CD4-positive, alpha-beta memory T cell (primary cell): ENCODE measurements at regions not wholly inside any gene's neighbourhood (a gene's known extent, or its start where the extent isn't known, plus 50 kb on each side); places are given as distances from the start of the nearest gene placed in this dataset.

Experiments
- CTCF ChIA-PET: fragments of 350-600 bp; sonication (Branson Sonifier 250); formaldehyde crosslinking; loops from one replicate; lab custom pipeline; 2021; ENCODE audit warnings: inconsistent platforms; ENCODE audit not compliant: partially characterized antibody; lab: Charles Lee
- POLR2A ChIA-PET: fragments of 350-600 bp; sonication (Branson Sonifier 250); formaldehyde crosslinking; loops from one replicate; lab custom pipeline; 2021; ENCODE audit not compliant: partially characterized antibody; lab: Charles Lee
- DNase-seq, 5 donors: peaks; one replicate each; pipeline versions ENCODE4 v3.0.0 to v3.0.0-alpha.2; 2020 to 2022; ENCODE audit warnings: mixed read lengths in 1 of 5
- H3K27ac ChIP-seq: one replicate; pipeline ENCODE4 v1.7.0; 2013; ENCODE audit warnings: low read depth, low read length
- H3K27me3 ChIP-seq: 2 replicates; pipeline ENCODE4 v1.7.0; 2013; ENCODE audit warnings: mild to moderate bottlenecking, low read length, moderate library complexity; ENCODE audit not compliant: insufficient read depth
- H3K36me3 ChIP-seq: 2 replicates; pipeline ENCODE4 v1.7.0; 2013; ENCODE audit warnings: mild to moderate bottlenecking, low read length, moderate library complexity; ENCODE audit not compliant: insufficient read depth
- H3K4me1 ChIP-seq: 2 replicates; pipeline ENCODE4 v1.7.0; 2013; ENCODE audit warnings: mild to moderate bottlenecking, low read length, moderate library complexity; ENCODE audit not compliant: insufficient read depth
- H3K4me3 ChIP-seq, 2 donors: one replicate each; pipeline ENCODE4 v1.7.0; 2013; ENCODE audit warnings: low read length in 2 of 2, mild to moderate bottlenecking in 1 of 2
- H3K9me3 ChIP-seq, 2 donors: one replicate each; pipeline ENCODE4 v1.7.0; 2013; ENCODE audit warnings: low read length in 2 of 2, control low read depth in 1 of 2; ENCODE audit not compliant: control insufficient read depth in 1 of 2
- H3K27ac Mint-ChIP-seq, 7 donors: one replicate each; pipeline ENCODE4 v1.8.0; 2020 to 2021; ENCODE audit warnings: mixed read lengths in 7 of 7, mild to moderate bottlenecking in 6 of 7, inconsistent platforms in 3 of 7, moderate library complexity in 3 of 7
- H3K27me3 Mint-ChIP-seq, 2 donors: one replicate each; pipeline ENCODE4 v1.8.0; 2020 to 2021; ENCODE audit warnings: mixed read lengths in 2 of 2
- H3K36me3 Mint-ChIP-seq, 2 donors: one replicate each; pipeline ENCODE4 v1.8.0; 2020 to 2021; ENCODE audit warnings: mixed read lengths in 2 of 2, inconsistent platforms in 1 of 2, mild to moderate bottlenecking in 1 of 2
- H3K4me1 Mint-ChIP-seq, 4 donors: one replicate each; pipeline ENCODE4 v1.8.0; 2020 to 2021; ENCODE audit warnings: mixed read lengths in 4 of 4, mild to moderate bottlenecking in 1 of 4
- H3K4me3 Mint-ChIP-seq, 8 donors: one replicate each; pipeline ENCODE4 v1.8.0; 2020 to 2021; ENCODE audit warnings: mixed read lengths in 8 of 8, mild to moderate bottlenecking in 7 of 8, moderate library complexity in 6 of 8, inconsistent platforms in 3 of 8
- H3K9me3 Mint-ChIP-seq, 8 donors: one replicate each; pipeline ENCODE4 v1.8.0; 2020 to 2021; ENCODE audit warnings: mixed read lengths in 8 of 8, mild to moderate bottlenecking in 5 of 8, inconsistent platforms in 3 of 8, moderate library complexity in 1 of 8
- intact Hi-C: fragments of 100-400 bp; cut with micrococcal nuclease; formaldehyde crosslinking; loops from one replicate; pipeline ENCODE4 v1.15.1; 2023

- intact Hi-C loops = no loop called here
- H3K4me1 ChIP-seq = no peaks in the 10 kb centered on the region
- no peak overlapping the region for H3K4me3 ChIP-seq
- ChIA-PET CTCF (no interaction called here), POLR2A (no interaction called here)
- H3K27me3 ChIP-seq = no peaks in the 10 kb centered on the region
- no peak overlapping the region for H3K27ac Mint-ChIP-seq
- no peaks in the 10 kb centered on the region for H3K9me3 Mint-ChIP-seq
- DNase-seq = no peak
- H3K36me3 Mint-ChIP-seq = no peaks in the 10 kb centered on the region
- H3K9me3 ChIP-seq = no peaks in the 10 kb centered on the region
- no peak overlapping the region for H3K27ac ChIP-seq
- H3K4me3 Mint-ChIP-seq = no peak overlapping the region
- no peaks in the 10 kb centered on the region for H3K36me3 ChIP-seq
- no peaks in the 10 kb centered on the region for H3K4me1 Mint-ChIP-seq
- H3K27me3 Mint-ChIP-seq = peaks cover 3% of the 10 kb centered on the region in 2 donors
These were observed 116.6 kb upstream of the GAS1 start for GRCh38 chr9:87063871-87064270.

- ChIA-PET CTCF (no interaction called here), POLR2A (no interaction called here)
- intact Hi-C loops = no loop called here
- H3K4me1 ChIP-seq = no peaks in the 10 kb centered on the region
- no peak overlapping the region for H3K4me3 ChIP-seq
- no peak overlapping the region for H3K27ac ChIP-seq
- Mint-ChIP-seq H3K9me3 (no peaks in the 10 kb centered on the region), H3K4me3 (no peak overlapping the region), H3K4me1 (no peaks in the 10 kb centered on the region), H3K27ac (no peak overlapping the region), H3K36me3 (no peaks in the 10 kb centered on the region), H3K27me3 (peaks cover 3% of the 10 kb centered on the region in 2 donors)
- no peak for DNase-seq
- H3K36me3 ChIP-seq = no peaks in the 10 kb centered on the region
- H3K9me3 ChIP-seq = no peaks in the 10 kb centered on the region
- H3K27me3 ChIP-seq = no peaks in the 10 kb centered on the region
These were observed 117.0 kb upstream of the GAS1 start for GRCh38 chr9:87064311-87064710.

- Histone ChIP-seq H3K4me3 (no peak overlapping the region), H3K27me3 (no peaks in the 10 kb centered on the region), H3K36me3 (no peaks in the 10 kb centered on the region), H3K4me1 (no peaks in the 10 kb centered on the region), H3K27ac (no peak overlapping the region), H3K9me3 (no peaks in the 10 kb centered on the region)
- H3K9me3 Mint-ChIP-seq = no peaks in the 10 kb centered on the region
- intact Hi-C loops = no loop called here
- ChIA-PET CTCF (interaction anchor here (0.7 kb wide), 1 partner anchor 41 kb away, joined by 3 read pairs; no protein-coding TSS in a partner anchor), POLR2A (no interaction called here)
- no peak overlapping the region for H3K27ac Mint-ChIP-seq
- H3K36me3 Mint-ChIP-seq = no peaks in the 10 kb centered on the region
- H3K27me3 Mint-ChIP-seq = peaks cover 3% of the 10 kb centered on the region in 2 donors
- H3K4me3 Mint-ChIP-seq = no peak overlapping the region
- H3K4me1 Mint-ChIP-seq = no peaks in the 10 kb centered on the region
- DNase-seq = no peak
These were observed 118.7 kb upstream of the GAS1 start for GRCh38 chr9:87065981-87066380.

- intact Hi-C loops = no loop called here
- ChIA-PET CTCF (no interaction called here), POLR2A (no interaction called here)
- Mint-ChIP-seq H3K36me3 (no peaks in the 10 kb centered on the region), H3K27ac (no peak overlapping the region), H3K9me3 (no peaks in the 10 kb centered on the region), H3K4me1 (no peaks in the 10 kb centered on the region), H3K27me3 (no peaks in the 10 kb centered on the region), H3K4me3 (no peak overlapping the region)
- H3K27me3 ChIP-seq = no peaks in the 10 kb centered on the region
- H3K36me3 ChIP-seq = no peaks in the 10 kb centered on the region
- H3K4me1 ChIP-seq = no peaks in the 10 kb centered on the region
- H3K27ac ChIP-seq = no peak overlapping the region
- no peak overlapping the region for H3K4me3 ChIP-seq
- no peak for DNase-seq
- H3K9me3 ChIP-seq = no peaks in the 10 kb centered on the region
These were observed 120.1 kb upstream of the GAS1 start for GRCh38 chr9:87067426-87067825.

GRCh38 chr9:87068177-87068840 lies 121.0 kb upstream of the GAS1 start:
- Mint-ChIP-seq H3K4me3 (no peak overlapping the region), H3K4me1 (no peaks in the 10 kb centered on the region), H3K9me3 (no peaks in the 10 kb centered on the region), H3K27me3 (no peaks in the 10 kb centered on the region), H3K27ac (no peak overlapping the region), H3K36me3 (no peaks in the 10 kb centered on the region)
- intact Hi-C loops = no loop called here
- POLR2A ChIA-PET = no interaction called here
- H3K27ac ChIP-seq = no peak overlapping the region
- H3K4me1 ChIP-seq = no peaks in the 10 kb centered on the region
- no peaks in the 10 kb centered on the region for H3K36me3 ChIP-seq
- H3K27me3 ChIP-seq = no peaks in the 10 kb centered on the region
- H3K4me3 ChIP-seq = no peak overlapping the region
- no peaks in the 10 kb centered on the region for H3K9me3 ChIP-seq
- no peak for DNase-seq
- CTCF ChIA-PET = no interaction called here

GRCh38 chr9:87069690-87070089 lies 122.4 kb upstream of the GAS1 start:
- no peaks in the 10 kb centered on the region for H3K9me3 ChIP-seq
- no peaks in the 10 kb centered on the region for H3K36me3 ChIP-seq
- H3K9me3 Mint-ChIP-seq = no peaks in the 10 kb centered on the region
- ChIA-PET CTCF (no interaction called here), POLR2A (no interaction called here)
- no peaks in the 10 kb centered on the region for H3K4me1 Mint-ChIP-seq
- H3K4me1 ChIP-seq = no peaks in the 10 kb centered on the region
- no peak overlapping the region for H3K4me3 Mint-ChIP-seq
- no peaks in the 10 kb centered on the region for H3K36me3 Mint-ChIP-seq
- intact Hi-C loops = no loop called here
- H3K27me3 Mint-ChIP-seq = no peaks in the 10 kb centered on the region
- no peak for DNase-seq
- no peak overlapping the region for H3K27ac ChIP-seq
- no peak overlapping the region for H3K4me3 ChIP-seq
- H3K27ac Mint-ChIP-seq = no peak overlapping the region
- no peaks in the 10 kb centered on the region for H3K27me3 ChIP-seq

- peaks cover 0 to under 1% (median 0%) of the 10 kb centered on the region in 8 donors for H3K9me3 Mint-ChIP-seq
- no peaks in the 10 kb centered on the region for H3K27me3 Mint-ChIP-seq
These were observed 123.0 kb upstream of the GAS1 start for GRCh38 chr9:87070336-87070735.

GRCh38 chr9:87071473-87071872 lies 124.2 kb upstream of the GAS1 start:
- DNase-seq = no peak
- no peaks in the 10 kb centered on the region for H3K36me3 ChIP-seq
- Mint-ChIP-seq H3K27ac (no peak overlapping the region), H3K4me1 (no peaks in the 10 kb centered on the region), H3K27me3 (no peaks in the 10 kb centered on the region), H3K4me3 (no peak overlapping the region), H3K9me3 (peaks cover 0 to 2% (median 0%) of the 10 kb centered on the region in 8 donors), H3K36me3 (no peaks in the 10 kb centered on the region)
- no peaks in the 10 kb centered on the region for H3K9me3 ChIP-seq
- no peaks in the 10 kb centered on the region for H3K4me1 ChIP-seq
- POLR2A ChIA-PET = no interaction called here
- intact Hi-C loops = no loop called here
- no peaks in the 10 kb centered on the region for H3K27me3 ChIP-seq
- H3K27ac ChIP-seq = no peak overlapping the region
- CTCF ChIA-PET = no interaction called here
- no peak overlapping the region for H3K4me3 ChIP-seq

More at GRCh38 chr9:87070336-87070735, 123.0 kb upstream of the GAS1 start:
- Mint-ChIP-seq H3K27ac (no peak overlapping the region), H3K4me1 (no peaks in the 10 kb centered on the region), H3K36me3 (no peaks in the 10 kb centered on the region), H3K4me3 (no peak overlapping the region)
- Histone ChIP-seq H3K9me3 (no peaks in the 10 kb centered on the region), H3K36me3 (no peaks in the 10 kb centered on the region), H3K4me1 (no peaks in the 10 kb centered on the region), H3K4me3 (no peak overlapping the region), H3K27me3 (no peaks in the 10 kb centered on the region), H3K27ac (no peak overlapping the region)
- CTCF ChIA-PET = no interaction called here
- POLR2A ChIA-PET = no interaction called here
- intact Hi-C loops = no loop called here
- DNase-seq = no peak
